Liver (tissue), 8 donors: ENCODE measurements at regions not wholly inside any gene's neighbourhood (a gene's known extent, or its start where the extent isn't known, plus 50 kb on each side); places are given as distances from the start of the nearest gene placed in this dataset.

ENCODE experiments used
- DNase-seq: peaks from one replicate; pipeline ENCODE4 v3.0.0-alpha.2; 2017; ENCODE audit warnings: low spot score
- H3K27ac ChIP-seq, 2 donors: one replicate each; pipeline ENCODE4 v1.7.0; 2013; ENCODE audit warnings: inconsistent platforms in 2 of 2, low read length in 2 of 2, control low read depth in 1 of 2, low read depth in 1 of 2, mild to moderate bottlenecking in 1 of 2
- H3K27me3 ChIP-seq, 4 donors: one replicate each; pipeline versions ENCODE4 v1.6.1 to v1.7.0; 2013; ENCODE audit warnings: low read length in 3 of 4, inconsistent platforms in 1 of 4, mild to moderate bottlenecking in 1 of 4, moderate library complexity in 1 of 4; ENCODE audit not compliant: control insufficient read depth in 4 of 4, insufficient read depth in 4 of 4
- H3K36me3 ChIP-seq, 4 donors: one replicate each; pipeline versions ENCODE4 v1.6.1 to v1.7.0; 2013; ENCODE audit warnings: low read length in 3 of 4, mild to moderate bottlenecking in 3 of 4, low read depth in 1 of 4, moderate library complexity in 1 of 4; ENCODE audit not compliant: control insufficient read depth in 4 of 4, insufficient read depth in 3 of 4
- H3K4me1 ChIP-seq, 4 donors: one replicate each; pipeline versions ENCODE4 v1.6.1 to v1.7.0; 2013; ENCODE audit warnings: low read length in 3 of 4, mild to moderate bottlenecking in 3 of 4, moderate library complexity in 1 of 4; ENCODE audit not compliant: control insufficient read depth in 4 of 4, insufficient read depth in 4 of 4
- H3K4me3 ChIP-seq, 3 donors: one replicate each; pipeline versions ENCODE4 v1.6.1 to v1.7.0; 2013; ENCODE audit warnings: low read length in 3 of 3, control low read depth in 1 of 3, low read depth in 1 of 3, mild to moderate bottlenecking in 1 of 3
- H3K9ac ChIP-seq, 2 donors: one replicate each; pipeline ENCODE4 v1.7.0; 2013; ENCODE audit warnings: low read length in 2 of 2, mild to moderate bottlenecking in 2 of 2, moderate library complexity in 2 of 2, control low read depth in 1 of 2, low read depth in 1 of 2
- H3K9me3 ChIP-seq, 4 donors: one replicate each; pipeline versions ENCODE4 v1.6.1 to v1.7.0; 2013; ENCODE audit warnings: low read length in 3 of 4; ENCODE audit not compliant: control insufficient read depth in 4 of 4
- ATF3 ChIP-seq: IDR thresholded peaks from 2 replicates; pipeline ENCODE4 v1.6.1; 2016; ENCODE audit warnings: antibody characterized with exemption
- CTCF ChIP-seq: fragments of 150-350 bp; IDR thresholded peaks from 2 replicates; pipeline ENCODE4 v1.5.1; 2017; ENCODE audit warnings: improper control_type of control experiment, low read depth, low read length; ENCODE audit not compliant: missing input control
- GABPA ChIP-seq, 2 donors: IDR thresholded peaks in 1 of 2; conservative IDR thresholded peaks in 1 of 2; 2 replicates each; pipeline ENCODE4 v1.6.1; 2016; ENCODE audit warnings: antibody characterized with exemption in 2 of 2, mild to moderate bottlenecking in 1 of 2, moderate library complexity in 1 of 2
- HNF4A ChIP-seq, 2 donors: conservative IDR thresholded peaks; 2 replicates each; pipeline ENCODE4 v1.6.1; 2016; ENCODE audit warnings: antibody characterized with exemption in 2 of 2, mild to moderate bottlenecking in 2 of 2
- HNF4G ChIP-seq: IDR thresholded peaks from 2 replicates; pipeline ENCODE4 v1.6.1; 2016; ENCODE audit warnings: antibody characterized with exemption
- JUND ChIP-seq, 2 donors: IDR thresholded peaks; 2 replicates each; pipeline ENCODE4 v1.6.1; 2016; ENCODE audit warnings: antibody characterized with exemption in 2 of 2
- NR2F2 ChIP-seq: IDR thresholded peaks from 2 replicates; pipeline ENCODE4 v1.6.1; 2016; ENCODE audit warnings: antibody characterized with exemption
- RAD21 ChIP-seq, 2 donors: IDR thresholded peaks; 2 replicates each; pipeline ENCODE4 v1.6.1; 2016; ENCODE audit warnings: antibody characterized with exemption in 2 of 2, mild to moderate bottlenecking in 2 of 2
- REST ChIP-seq: IDR thresholded peaks from 2 replicates; pipeline ENCODE4 v1.6.1; 2016; ENCODE audit warnings: antibody characterized with exemption, mild to moderate bottlenecking
- RXRA ChIP-seq, 2 donors: IDR thresholded peaks; 2 replicates each; pipeline ENCODE4 v1.6.1; 2017 to 2018; ENCODE audit warnings: antibody characterized with exemption in 2 of 2, mild to moderate bottlenecking in 1 of 2
- SP1 ChIP-seq: IDR thresholded peaks from 2 replicates; pipeline ENCODE4 v1.6.1; 2018; ENCODE audit warnings: antibody characterized with exemption, mild to moderate bottlenecking
- TAF1 ChIP-seq: conservative IDR thresholded peaks from 2 replicates; pipeline ENCODE4 v1.6.1; 2016; ENCODE audit warnings: antibody characterized with exemption, mild to moderate bottlenecking
- YY1 ChIP-seq: IDR thresholded peaks from 2 replicates; pipeline ENCODE4 v1.6.1; 2016; ENCODE audit warnings: antibody characterized with exemption, mild to moderate bottlenecking
- ZBTB33 ChIP-seq: IDR thresholded peaks from 2 replicates; pipeline ENCODE4 v1.6.1; 2016; ENCODE audit warnings: antibody characterized with exemption
- WGBS: extraction: QIAGEN DNeasy Blood & Tissue Kit; methylation state at CpG from one replicate; pipeline ENCODE4 v1.1.7; 2013; 5-methylcytosine and 5-hydroxymethylcytosine counted together
- donor health status: healthy.
- donor health status: healthy.
- donor health status: healthy.
- donor health status: healthy.
- donor health status: healthy.

GRCh38 chr14:97618401-97618800 lies 821.2 kb downstream of the VRK1 start:
- WGBS, result 69% methylated on average over 3 of the region's 3 CpGs
- Histone ChIP-seq H3K27me3 (no peaks in the 10 kb centered on the region), H3K36me3 (no peaks in the 10 kb centered on the region), H3K27ac (no peak overlapping the region), H3K4me1 (no peaks in the 10 kb centered on the region), H3K4me3 (no peak overlapping the region), H3K9me3 (peaks cover 0 to 7% (median 5%) of the 10 kb centered on the region in 4 donors), H3K9ac (no peak overlapping the region)
- no peak for DNase-seq
- no peak for TF ChIP-seq ZBTB33

- no peak for DNase-seq
- Histone ChIP-seq H3K9ac (no peak overlapping the region), H3K27me3 (no peaks in the 10 kb centered on the region), H3K4me1 (no peaks in the 10 kb centered on the region), H3K27ac (no peak overlapping the region), H3K4me3 (no peak overlapping the region), H3K36me3 (no peaks in the 10 kb centered on the region), H3K9me3 (peaks cover 0 to 6% (median 5%) of the 10 kb centered on the region in 4 donors)
- TF ChIP-seq TAF1 (no peak), CTCF (no peak), ATF3 (no peak), RXRA (IDR thresholded peaks at IDR 0.05) (no peak), HNF4G (no peak), SP1 (no peak), GABPA (IDR thresholded peaks at IDR 0.05 in 1 of 2, conservative IDR thresholded peaks at IDR 0.05 in 1 of 2) (no peak), HNF4A (conservative IDR thresholded peaks at IDR 0.05) (no peak), NR2F2 (no peak), ZBTB33 (no peak)
- WGBS, result 61% methylated on average over 1 of the region's 1 CpG
Observed at GRCh38 chr14:97618917-97619690, 821.9 kb downstream of the VRK1 start.

- H3K9me3 ChIP-seq, result peaks cover 0 to 5% (median 1%) of the 10 kb centered on the region in 4 donors
- no peak for DNase-seq
- no peak overlapping the region for H3K4me3 ChIP-seq
- no peak for TF ChIP-seq ZBTB33
- no peak for TF ChIP-seq JUND (IDR thresholded peaks at IDR 0.05)
- no peak for TF ChIP-seq RAD21 (IDR thresholded peaks at IDR 0.05)
- TF ChIP-seq YY1, result no peak
- no peak for TF ChIP-seq REST
- H3K9ac ChIP-seq, result no peak overlapping the region
- no peak overlapping the region for H3K27ac ChIP-seq
- peaks cover 0 to 4% (median 0%) of the 10 kb centered on the region in 4 donors for H3K27me3 ChIP-seq
- WGBS, result 44% methylated on average over 5 of the region's 5 CpGs
- no peaks in the 10 kb centered on the region for H3K36me3 ChIP-seq
- H3K4me1 ChIP-seq, result no peaks in the 10 kb centered on the region
Observed at GRCh38 chr14:97620066-97620465, 822.9 kb downstream of the VRK1 start.
